ENCODE measurements at regions not wholly inside any gene's neighbourhood (a gene's known extent, or its start where the extent isn't known, plus 50 kb on each side); places are given as distances from the start of the nearest gene placed in this dataset.

- no peak for TF ChIP-seq CTCF (IDR thresholded peaks at IDR 0.05)
- no peak for TF ChIP-seq POLR2A (IDR thresholded peaks at IDR 0.05)
These were observed 179.0 kb downstream of the NXPE2 start for GRCh38 chr11:114857281-114857680.

All from testis (tissue), 2 donors.